NCI-H2196 treated with DMSO at 0.1 percent for 48 hours (cell line): ENCODE measurements at regions not wholly inside any gene's neighbourhood (a gene's known extent, or its start where the extent isn't known, plus 50 kb on each side); places are given as distances from the start of the nearest gene placed in this dataset.
A peak's percentile ranks its signal among the peaks of the same experiment; 100 is the strongest.

Experiments used
- DNase-seq: peaks from one replicate; lab custom pipeline; 2025; ENCODE audit not compliant: unreplicated experiment; lab: John Stamatoyannopoulos, UW

DNA sequence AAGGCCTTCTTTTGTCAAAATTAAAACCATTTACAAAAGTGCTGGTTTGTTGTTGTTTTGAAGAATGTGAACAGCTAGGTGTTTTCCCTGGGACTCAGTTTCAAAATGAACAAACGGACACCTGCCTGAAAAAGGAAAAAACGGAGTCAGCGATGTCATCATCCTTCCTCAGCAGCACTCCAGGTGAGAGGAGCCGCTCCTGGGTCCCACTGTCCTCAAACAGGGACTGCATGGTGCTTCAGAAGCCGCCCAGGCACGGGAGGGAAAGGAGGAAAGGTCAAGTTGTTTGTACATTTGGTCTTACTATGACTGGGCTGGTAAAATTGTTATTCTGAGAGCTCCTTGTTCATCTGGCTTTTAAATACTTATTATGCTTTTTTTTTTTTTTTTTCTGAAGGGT, 69.0 kb upstream of the ZSWIM6 start:
- DNase-seq: no peak

DNA sequence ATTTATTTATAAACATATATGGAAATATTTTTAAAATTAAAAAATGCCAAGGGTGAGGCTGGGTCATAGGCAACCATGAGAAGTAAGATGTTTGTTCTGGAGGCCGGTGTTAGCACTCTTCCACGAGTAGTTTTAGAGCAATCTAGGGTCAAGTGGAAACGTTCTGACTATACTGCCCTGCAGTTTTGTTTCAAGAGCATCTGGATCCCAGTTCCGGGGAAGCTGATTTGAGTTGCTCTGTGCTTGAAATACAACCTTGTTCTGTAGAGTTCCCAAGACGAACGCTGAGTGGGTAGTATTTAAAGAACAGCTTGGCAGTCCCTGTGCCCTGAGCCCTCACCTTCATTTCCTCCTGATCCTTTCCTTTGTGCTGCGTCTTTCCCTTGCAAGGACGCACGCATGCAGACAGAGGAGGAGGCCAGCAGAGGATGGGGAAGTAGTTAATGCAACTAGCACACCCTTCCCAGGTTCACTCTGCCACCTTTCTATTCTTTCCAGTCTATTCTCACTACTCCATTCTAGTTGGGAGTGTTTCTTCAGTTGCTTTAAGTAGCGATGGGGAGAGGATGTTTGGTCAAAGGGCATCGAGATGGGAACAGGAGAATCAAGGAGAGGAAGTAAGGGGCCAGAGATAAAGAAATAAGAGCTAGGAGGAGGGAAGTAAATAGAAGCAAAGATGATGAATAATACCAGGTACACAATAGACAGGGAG, 68.3 kb upstream of the ZSWIM6 start:
- no peak for DNase-seq

DNA sequence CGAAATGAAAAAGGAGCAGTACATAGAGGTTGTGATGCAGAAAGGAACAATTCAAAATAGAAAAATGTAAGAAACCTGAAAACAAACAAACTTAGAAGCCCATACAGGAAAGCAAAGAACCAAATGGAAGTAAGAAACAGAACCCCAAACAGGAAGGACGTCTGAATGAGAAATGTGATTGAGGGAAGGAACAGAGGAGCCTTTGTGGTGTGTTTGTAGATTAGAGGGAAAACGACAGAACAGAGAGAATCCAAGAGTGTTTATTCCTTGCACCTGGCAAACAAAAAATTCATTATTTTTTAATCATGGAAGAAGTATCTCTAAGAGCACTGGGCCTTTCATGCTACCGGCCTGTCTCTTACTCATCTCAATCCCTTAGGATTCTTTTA, 67.8 kb upstream of the ZSWIM6 start:
- DNase-seq: no peak

- no peak for DNase-seq
These were observed 64.9 kb upstream of the ZSWIM6 start for GRCh38 chr5:61267116-61267515.

GRCh38 chr5:61268871-61269270, 63.2 kb upstream of the ZSWIM6 start:
- DNase-seq: no peak

DNA sequence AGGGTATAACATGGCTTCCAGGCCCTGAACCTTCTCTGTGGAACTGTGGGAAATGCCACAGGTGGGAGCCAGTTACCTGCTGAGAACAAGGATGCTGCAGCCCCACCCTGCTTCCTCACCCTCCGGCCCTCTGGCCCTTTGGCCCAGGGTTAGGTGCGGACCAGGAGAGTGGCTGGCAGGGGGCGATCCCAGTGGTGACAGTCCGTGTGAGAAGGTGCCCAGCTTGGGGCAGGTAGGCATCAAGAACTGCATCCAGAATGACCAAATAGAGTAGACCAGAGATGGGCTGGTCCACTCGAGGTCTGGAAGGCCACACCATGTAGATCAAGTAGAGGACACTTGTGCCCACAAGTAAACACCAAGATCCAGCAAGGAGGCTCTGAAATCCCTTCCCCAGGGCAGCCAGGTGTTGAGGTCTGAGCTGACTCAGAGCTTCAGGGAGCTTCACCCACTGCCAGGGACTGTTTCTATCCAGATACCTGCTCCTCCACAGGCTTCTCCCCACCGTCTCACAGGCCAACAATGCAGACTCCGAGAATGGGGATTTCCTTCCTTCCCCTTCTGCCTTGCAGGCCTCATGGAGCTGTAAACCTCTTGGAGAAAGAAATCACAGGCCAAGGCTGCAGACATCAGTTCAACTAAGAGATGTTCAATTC, 61.4 kb upstream of the ZSWIM6 start:
- no peak for DNase-seq

GRCh38 chr5:61272688-61273087, 59.4 kb upstream of the ZSWIM6 start:
- no peak for DNase-seq

- no peak for DNase-seq
These were observed 58.6 kb upstream of the ZSWIM6 start for GRCh38 chr5:61273279-61273975.

- DNase-seq: no peak
These were observed 57.5 kb upstream of the ZSWIM6 start for GRCh38 chr5:61274511-61274911.

DNA sequence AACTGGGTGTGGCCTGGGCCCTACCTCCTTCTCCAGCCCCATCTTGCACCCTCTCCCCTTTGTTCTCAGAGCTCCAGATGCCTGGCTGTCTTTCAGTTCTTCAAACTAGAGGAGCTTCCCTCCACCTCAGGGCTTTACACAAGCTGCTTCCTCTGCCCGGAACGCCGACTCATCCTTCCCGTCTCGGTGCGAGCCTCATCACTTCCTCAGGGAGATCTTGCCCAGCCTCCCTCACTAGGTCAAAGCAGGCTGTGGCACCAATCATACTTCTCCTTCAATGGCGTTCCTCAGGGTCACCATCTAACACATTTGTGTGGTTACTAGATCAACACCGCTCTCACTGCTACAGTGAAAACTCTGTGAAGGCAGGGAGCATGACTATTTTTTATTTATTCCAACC, 56.2 kb upstream of the ZSWIM6 start:
- DNase-seq: no peak

DNA sequence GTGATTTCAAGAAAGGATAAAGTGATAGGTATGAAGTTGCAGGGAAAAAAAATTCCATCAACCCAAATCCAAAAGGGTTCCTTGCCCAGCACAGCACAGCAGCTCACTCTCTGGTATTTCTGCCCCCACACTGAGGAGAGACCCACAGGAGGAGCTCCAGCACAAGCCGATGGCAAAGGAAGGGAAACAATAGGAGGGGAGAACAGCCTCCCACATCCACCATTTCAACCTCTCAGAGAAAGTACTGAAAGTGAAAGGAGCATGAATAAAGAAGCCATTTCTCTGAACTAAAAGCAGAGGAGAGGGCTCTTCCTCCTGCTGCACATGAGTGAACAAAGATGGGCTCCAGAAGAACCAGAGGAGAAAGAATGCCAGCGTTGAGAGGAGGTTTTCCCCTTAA, 54.9 kb upstream of the ZSWIM6 start:
- no peak for DNase-seq

DNA sequence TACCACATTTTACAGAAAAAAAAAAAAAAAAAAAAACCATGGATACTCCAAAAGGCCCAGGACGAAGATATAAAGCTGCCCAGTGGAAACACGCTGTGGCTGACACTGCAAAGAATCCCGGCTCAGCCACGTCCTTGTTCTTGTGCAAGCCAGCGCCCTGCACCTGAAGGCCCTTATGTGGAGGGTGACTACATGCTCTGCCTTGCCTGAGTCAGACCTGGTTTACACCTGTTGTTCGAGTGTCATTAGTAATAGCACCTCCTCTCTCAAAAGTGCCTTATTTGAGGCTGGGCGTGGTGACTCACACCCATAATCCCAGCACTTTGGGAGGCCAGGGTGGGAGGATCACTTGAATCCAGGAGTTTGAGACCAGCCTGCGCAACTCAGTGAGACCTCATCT, 54.3 kb upstream of the ZSWIM6 start:
- DNase-seq: no peak

DNA sequence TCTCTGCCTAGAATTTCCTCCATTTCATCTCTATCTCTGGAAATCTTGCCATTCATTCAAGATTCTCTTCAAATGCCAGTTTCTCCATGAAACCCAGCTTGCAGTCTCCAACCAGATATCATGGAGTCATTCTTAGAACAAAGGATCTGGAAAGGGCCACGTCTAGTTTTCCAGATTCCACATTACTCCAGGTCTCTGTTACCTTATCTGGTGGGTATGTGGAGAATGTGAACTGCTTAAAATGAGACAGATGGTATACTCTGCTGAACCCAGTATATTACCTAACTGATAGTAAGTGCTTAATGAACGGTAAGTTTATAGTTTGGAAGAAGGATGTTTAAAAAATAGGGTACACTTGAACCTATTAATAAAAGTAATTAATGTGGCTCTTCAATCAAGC, 52.3 kb upstream of the ZSWIM6 start:
- DNase-seq: no peak

DNA sequence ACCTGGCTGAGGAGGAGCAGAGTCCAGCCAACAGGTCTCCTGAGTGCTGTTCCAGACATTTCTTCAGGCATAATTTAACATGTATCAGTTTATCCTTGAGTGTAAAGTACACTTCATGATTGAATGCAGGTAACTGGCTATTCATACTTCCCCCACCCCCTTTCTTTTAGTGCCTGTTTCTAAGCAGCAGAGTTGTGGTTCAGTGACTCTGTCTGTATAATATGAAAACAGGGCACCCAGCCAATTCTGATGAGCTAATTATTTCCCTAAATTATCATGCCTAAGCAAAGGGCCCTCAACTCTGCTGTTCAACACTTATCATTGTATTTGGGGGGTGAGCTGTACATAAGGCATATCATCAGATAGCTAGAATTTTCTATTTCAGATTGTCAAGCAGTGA, 51.9 kb upstream of the ZSWIM6 start:
- peak; percentile 47 for DNase-seq

DNA sequence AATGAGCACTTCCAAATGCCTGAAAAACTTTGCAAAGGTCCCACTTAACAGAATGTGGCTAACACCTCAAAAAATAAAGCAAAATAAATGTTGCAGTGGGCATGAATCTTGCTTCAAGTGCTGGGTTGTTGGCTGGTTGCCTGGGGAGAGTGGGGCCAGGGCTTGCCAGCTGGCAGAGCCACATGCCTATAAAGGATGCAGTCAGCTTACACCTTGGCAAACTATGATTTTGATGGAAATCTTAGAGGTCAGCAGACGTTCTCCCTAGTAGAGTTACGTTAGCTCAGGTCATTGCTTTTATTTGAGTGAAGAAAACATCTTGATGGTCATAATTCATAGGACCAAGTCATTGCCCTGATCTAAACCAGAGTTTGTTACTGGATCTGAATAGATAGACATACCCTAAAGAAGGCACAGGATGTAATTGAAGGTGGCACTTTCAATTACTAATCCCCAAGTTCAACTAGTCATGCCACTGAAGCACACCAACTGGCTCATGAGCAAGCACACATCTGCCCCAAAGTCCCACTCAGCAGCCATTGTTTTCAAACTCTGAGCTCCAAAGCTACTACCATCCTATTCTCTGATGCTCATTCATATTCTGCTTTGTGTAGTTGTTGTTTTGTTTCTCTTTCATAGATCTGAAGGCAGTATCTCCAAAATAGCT, 51.2 kb upstream of the ZSWIM6 start:
- DNase-seq: peak; percentile 34

DNA sequence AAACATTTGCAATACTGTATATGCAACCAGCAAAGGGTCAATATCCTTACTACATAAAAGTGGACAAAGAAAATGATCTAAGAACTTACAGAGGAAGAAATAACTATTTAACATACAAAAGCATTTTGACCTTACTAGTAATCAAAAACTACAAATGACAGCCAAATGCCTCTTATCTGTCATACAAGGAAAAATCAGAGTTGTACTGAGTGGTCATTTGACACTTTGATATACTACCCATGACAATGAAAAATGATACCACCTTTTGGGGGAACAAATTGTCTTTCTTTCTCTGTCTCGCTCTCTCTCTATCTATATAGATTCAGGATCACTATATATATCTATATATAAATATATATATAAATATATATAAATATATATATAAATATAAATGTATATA, 50.4 kb upstream of the ZSWIM6 start:
- no peak for DNase-seq
